IgD-negative memory B cell (primary cell): ENCODE measurements at regions not wholly inside any gene's neighbourhood (a gene's known extent, or its start where the extent isn't known, plus 50 kb on each side); places are given as distances from the start of the nearest gene placed in this dataset.

Experiments used
- H3K27ac Mint-ChIP-seq, 3 donors: one replicate each; pipeline ENCODE4 v1.8.0; 2020 to 2022; ENCODE audit warnings: mild to moderate bottlenecking in 3 of 3, mixed read lengths in 3 of 3, moderate library complexity in 1 of 3
- H3K27me3 Mint-ChIP-seq: one replicate; pipeline ENCODE4 v1.8.0; 2021; ENCODE audit warnings: mixed read lengths
- H3K36me3 Mint-ChIP-seq: one replicate; pipeline ENCODE4 v1.8.0; 2020; ENCODE audit warnings: mild to moderate bottlenecking, mixed read lengths
- H3K4me1 Mint-ChIP-seq, 3 donors: one replicate each; pipeline ENCODE4 v1.8.0; 2020 to 2022; ENCODE audit warnings: mixed read lengths in 3 of 3, mild to moderate bottlenecking in 1 of 3
- H3K4me3 Mint-ChIP-seq, 4 donors: one replicate each; pipeline ENCODE4 v1.8.0; 2020 to 2022; ENCODE audit warnings: mild to moderate bottlenecking in 4 of 4, mixed read lengths in 4 of 4, moderate library complexity in 3 of 4
- H3K9me3 Mint-ChIP-seq, 3 donors: one replicate each; pipeline ENCODE4 v1.8.0; 2020 to 2021; ENCODE audit warnings: mixed read lengths in 3 of 3, mild to moderate bottlenecking in 1 of 3

DNA sequence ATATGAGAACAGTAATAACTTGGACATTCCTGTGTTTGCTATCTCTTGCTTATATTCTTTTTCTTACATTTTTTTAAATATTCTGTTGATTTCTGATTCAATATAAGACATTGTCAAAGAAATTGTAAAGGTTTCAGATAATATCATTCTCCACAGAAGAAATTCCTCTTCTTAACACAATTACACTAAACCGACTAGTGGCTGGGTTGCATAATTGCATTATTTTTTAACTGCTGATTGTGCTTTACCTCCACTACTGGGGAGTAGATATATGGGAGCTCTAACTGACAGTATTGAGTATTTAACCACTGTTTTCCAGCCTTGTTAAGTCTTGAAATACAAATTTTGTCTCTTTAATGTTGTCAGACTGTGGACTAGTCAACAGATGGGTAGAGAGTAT lies 723.8 kb upstream of the EDIL3 start:
- Mint-ChIP-seq H3K4me1 (no peaks in the 10 kb centered on the region), H3K36me3 (no peaks in the 10 kb centered on the region), H3K27ac (no peak overlapping the region), H3K9me3 (peaks cover 0 to 10% (median 2%) of the 10 kb centered on the region in 3 donors), H3K4me3 (no peak overlapping the region), H3K27me3 (no peaks in the 10 kb centered on the region)

DNA sequence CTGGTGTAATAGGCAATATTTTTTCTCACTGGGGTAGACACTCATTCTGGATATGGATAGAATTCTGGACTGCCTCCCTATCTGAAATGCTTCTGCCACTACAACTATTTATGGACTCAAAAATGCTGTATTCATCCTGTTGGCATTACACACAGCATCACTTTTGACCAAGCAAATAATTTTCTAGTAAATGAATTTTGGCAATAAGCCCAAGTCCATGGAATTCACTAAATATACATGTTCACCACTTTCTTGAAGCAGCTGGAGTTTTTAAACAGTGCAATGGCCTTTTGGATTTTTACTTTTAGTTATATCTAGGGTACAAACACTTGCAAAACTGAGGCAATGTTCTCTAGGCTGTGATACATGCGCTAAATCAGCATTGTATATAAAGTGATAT lies 724.9 kb upstream of the EDIL3 start:
- H3K4me3 Mint-ChIP-seq = no peak overlapping the region
- H3K27ac Mint-ChIP-seq = no peak overlapping the region
- no peaks in the 10 kb centered on the region for H3K4me1 Mint-ChIP-seq
- H3K9me3 Mint-ChIP-seq = peaks cover 0 to 10% (median 2%) of the 10 kb centered on the region in 3 donors
- H3K27me3 Mint-ChIP-seq = no peaks in the 10 kb centered on the region
- H3K36me3 Mint-ChIP-seq = no peaks in the 10 kb centered on the region

DNA sequence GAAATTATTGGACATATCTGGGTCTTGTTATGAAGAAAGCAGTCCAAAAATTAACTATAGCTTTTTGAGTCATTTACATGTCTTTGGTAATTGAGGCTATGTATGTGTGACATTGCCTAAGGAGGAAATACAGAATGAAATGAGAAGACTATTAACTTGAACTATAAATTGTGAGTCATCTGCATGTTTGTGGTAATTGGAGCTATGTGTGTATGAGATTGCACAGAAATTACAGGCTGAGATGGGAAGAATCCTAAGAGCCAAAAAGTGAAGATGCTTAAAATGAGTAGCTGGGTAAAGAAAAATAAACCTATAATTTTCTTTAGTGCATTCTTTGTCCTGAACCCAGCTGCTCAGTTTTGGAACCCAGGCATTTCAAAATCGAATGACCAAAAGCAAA lies 747.6 kb upstream of the EDIL3 start:
- Mint-ChIP-seq H3K4me3 (no peak overlapping the region), H3K4me1 (no peaks in the 10 kb centered on the region), H3K9me3 (peaks cover 2 to 8% (median 4%) of the 10 kb centered on the region in 3 donors), H3K27ac (no peak overlapping the region), H3K27me3 (no peaks in the 10 kb centered on the region), H3K36me3 (no peaks in the 10 kb centered on the region)

DNA sequence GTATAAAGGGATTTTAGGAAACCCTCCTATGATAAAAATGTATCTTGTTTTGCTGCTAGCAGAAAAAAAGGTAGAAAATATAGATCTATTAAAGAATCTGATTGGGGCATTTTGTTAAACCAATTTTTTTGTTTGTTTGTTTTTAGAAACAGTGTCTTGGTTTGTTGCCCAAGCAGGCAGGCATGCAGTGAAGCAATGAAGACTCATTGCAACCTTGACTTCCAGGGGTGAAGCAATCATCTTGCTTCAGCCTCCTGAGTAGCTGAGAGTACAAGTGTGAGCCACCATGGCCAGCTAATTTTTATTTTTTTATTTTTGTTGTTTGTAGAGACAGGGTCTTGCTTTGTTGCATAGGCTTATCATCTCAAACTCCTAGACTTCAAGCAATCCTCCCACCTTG lies 755.8 kb upstream of the EDIL3 start:
- Mint-ChIP-seq H3K4me1 (no peaks in the 10 kb centered on the region), H3K4me3 (no peak overlapping the region), H3K36me3 (no peaks in the 10 kb centered on the region), H3K27ac (no peak overlapping the region), H3K9me3 (peaks cover 1 to 14% (median 4%) of the 10 kb centered on the region in 3 donors), H3K27me3 (no peaks in the 10 kb centered on the region)

DNA sequence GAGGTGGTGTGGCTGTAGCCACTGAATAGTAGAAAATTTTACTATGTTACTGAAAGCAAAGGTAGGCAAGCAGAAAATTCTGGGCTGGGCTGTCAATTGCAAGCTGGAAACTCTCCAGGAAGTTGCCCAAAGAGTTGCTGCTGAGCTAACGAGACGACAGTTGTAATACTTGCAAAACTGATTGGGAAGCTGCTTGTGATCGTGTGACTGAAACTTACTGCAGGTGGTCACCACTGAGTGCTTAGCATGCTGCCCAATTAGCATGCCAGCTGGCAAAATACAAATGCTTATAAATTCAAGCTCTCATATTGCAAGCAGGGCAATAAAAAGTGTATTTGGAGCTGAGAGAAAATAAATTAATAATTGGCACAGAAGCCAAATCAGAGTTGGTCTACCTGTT lies 758.5 kb upstream of the EDIL3 start:
- no peaks in the 10 kb centered on the region for H3K36me3 Mint-ChIP-seq
- H3K27ac Mint-ChIP-seq = no peak overlapping the region
- no peaks in the 10 kb centered on the region for H3K27me3 Mint-ChIP-seq
- no peaks in the 10 kb centered on the region for H3K4me1 Mint-ChIP-seq
- H3K9me3 Mint-ChIP-seq = peaks cover 0 to 8% (median 1%) of the 10 kb centered on the region in 3 donors
- H3K4me3 Mint-ChIP-seq = no peak overlapping the region

DNA sequence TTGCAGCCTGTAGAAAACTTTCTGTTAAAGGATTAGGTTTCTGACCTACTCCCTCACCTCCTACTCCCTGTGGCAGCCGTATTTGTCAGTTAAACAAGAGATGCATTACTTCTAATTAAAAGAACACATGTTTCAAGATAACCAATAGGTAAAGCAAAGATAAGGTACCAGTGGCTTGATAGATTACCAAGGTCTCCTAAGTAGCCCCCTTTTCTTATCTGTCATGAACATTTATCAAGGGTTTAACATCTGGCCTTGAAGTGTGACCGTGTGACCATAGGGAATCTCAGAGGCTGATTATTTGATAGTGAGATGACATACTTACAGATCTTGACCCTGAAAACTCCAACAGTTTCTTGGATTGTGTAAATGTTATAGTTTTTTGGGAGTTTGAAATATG lies 764.0 kb upstream of the EDIL3 start:
- Mint-ChIP-seq H3K36me3 (no peaks in the 10 kb centered on the region), H3K4me1 (no peaks in the 10 kb centered on the region), H3K27ac (no peak overlapping the region)

DNA sequence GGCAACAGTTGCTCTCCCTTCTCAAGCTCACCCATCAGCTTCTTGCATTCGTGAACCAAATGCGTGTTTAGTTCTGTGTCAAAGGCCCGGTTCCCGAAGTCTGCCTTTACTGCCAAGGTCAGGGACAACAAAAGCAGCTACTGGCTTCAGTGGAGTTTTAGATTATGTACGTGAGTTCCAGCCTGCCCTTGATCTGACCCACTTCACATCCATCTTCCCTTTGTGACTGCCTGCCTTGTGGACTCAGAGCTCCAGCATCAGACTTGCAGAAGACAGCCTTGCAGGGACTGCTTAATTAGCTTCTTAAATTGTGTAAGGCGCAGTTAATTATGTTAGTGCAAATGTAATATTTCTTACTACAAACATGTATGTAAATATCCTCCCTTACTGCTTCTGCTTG lies 774.7 kb upstream of the EDIL3 start:
- Mint-ChIP-seq H3K27me3 (no peaks in the 10 kb centered on the region), H3K4me1 (no peaks in the 10 kb centered on the region), H3K9me3 (peaks cover 0 to 3% (median 0%) of the 10 kb centered on the region in 3 donors), H3K27ac (no peak overlapping the region), H3K36me3 (no peaks in the 10 kb centered on the region), H3K4me3 (no peak overlapping the region)

More for the DNA sequence above, 764.0 kb upstream of the EDIL3 start:
- H3K9me3 Mint-ChIP-seq = no peaks in the 10 kb centered on the region
- H3K27me3 Mint-ChIP-seq = no peaks in the 10 kb centered on the region
- H3K4me3 Mint-ChIP-seq = no peak overlapping the region

DNA sequence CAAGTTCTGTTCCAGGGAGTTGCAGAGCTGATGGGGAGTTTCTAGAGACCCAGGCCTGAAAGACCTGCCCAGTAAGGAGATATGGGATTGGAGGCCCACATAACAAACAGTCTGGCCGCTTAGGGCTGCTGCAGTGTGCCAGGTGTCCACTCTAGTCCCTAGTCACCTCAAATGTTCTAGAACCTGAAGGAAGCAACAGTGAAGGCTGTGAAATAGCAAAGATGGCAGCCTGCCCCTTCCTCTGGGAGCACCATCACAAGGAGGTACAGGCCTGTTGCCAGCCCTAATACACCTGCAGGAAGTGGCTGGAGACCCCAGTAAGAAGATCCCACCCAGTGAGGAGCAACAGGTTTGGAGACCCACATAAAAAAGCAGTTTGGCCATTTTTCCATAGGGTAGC lies 783.8 kb upstream of the EDIL3 start:
- H3K27me3 Mint-ChIP-seq = no peaks in the 10 kb centered on the region
- no peaks in the 10 kb centered on the region for H3K36me3 Mint-ChIP-seq
- no peak overlapping the region for H3K4me3 Mint-ChIP-seq
- peaks cover 4 to 8% (median 8%) of the 10 kb centered on the region in 3 donors for H3K9me3 Mint-ChIP-seq
- H3K4me1 Mint-ChIP-seq = no peaks in the 10 kb centered on the region
- H3K27ac Mint-ChIP-seq = no peak overlapping the region

DNA sequence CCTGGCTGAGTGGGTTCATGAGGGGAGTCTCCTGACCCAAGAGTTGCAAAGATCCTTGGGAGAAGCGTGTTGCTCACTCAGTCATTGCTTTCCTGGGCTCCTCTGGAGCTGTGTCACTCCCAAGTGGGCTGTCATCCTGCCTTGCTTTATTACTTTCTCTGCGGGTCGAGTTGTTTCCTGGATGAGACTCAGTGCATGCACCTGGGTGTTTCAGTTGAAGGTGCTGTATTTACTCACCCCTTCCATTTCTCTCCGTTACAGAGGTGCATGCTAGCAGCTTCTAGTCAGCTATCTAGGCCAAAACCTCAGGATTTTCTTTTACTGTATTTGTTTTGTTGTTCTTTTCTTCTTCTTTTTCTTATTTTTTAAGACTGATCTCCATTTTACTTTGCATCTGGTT lies 785.5 kb upstream of the EDIL3 start:
- H3K36me3 Mint-ChIP-seq = no peaks in the 10 kb centered on the region
- no peaks in the 10 kb centered on the region for H3K27me3 Mint-ChIP-seq
- peaks cover 4 to 8% (median 8%) of the 10 kb centered on the region in 3 donors for H3K9me3 Mint-ChIP-seq

DNA sequence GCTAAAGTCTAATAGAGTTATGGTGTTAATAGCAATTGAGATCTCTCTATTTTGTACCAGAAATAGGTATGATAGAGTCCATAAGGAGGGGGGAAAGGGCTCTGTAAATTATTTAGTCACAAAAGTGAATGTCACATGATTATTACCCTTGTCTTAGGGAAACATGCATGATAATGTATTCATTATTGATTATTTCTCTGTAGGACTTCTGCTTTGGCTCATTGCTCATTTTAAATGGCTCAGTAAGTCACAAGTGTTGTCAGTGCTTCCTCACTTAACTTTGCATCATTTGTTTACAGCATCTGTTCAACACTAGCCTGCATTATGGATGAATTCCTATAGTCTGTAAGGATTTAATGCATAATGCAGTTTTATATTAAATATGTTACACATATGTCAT lies 788.8 kb upstream of the EDIL3 start:
- Mint-ChIP-seq H3K4me3 (no peak overlapping the region), H3K9me3 (peaks cover 0 to 4% (median 3%) of the 10 kb centered on the region in 3 donors), H3K27ac (no peak overlapping the region), H3K4me1 (no peaks in the 10 kb centered on the region), H3K36me3 (no peaks in the 10 kb centered on the region), H3K27me3 (no peaks in the 10 kb centered on the region)

More for the DNA sequence above, 785.5 kb upstream of the EDIL3 start:
- Mint-ChIP-seq H3K4me3 (no peak overlapping the region), H3K4me1 (no peaks in the 10 kb centered on the region), H3K27ac (no peak overlapping the region)

DNA sequence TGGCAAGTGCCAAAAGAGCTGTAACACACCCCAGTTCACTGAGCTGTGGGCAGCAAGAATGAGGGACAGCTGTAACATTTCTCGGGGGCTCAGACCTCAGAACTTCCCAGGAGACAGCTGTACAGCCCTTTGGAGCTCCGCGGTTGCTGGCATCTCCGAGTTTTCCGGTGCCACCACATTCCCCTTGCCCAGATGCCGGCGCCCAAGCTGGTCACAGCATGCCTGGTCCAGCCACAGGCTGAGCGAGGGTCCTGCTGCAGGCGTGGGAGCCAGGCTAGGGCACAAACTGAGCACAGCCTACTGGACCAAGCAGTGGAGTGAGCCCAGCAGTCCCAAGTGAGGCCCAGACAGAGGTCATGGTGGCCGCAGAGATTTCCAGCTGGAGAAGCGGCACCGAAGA lies 797.7 kb upstream of the EDIL3 start:
- H3K4me3 Mint-ChIP-seq = no peak overlapping the region
- H3K9me3 Mint-ChIP-seq = peaks cover 0 to 3% (median 0%) of the 10 kb centered on the region in 3 donors
- H3K27ac Mint-ChIP-seq = no peak overlapping the region
- no peaks in the 10 kb centered on the region for H3K27me3 Mint-ChIP-seq
- peaks cover 0 to 2% (median 0%) of the 10 kb centered on the region in 3 donors for H3K4me1 Mint-ChIP-seq
- no peaks in the 10 kb centered on the region for H3K36me3 Mint-ChIP-seq

DNA sequence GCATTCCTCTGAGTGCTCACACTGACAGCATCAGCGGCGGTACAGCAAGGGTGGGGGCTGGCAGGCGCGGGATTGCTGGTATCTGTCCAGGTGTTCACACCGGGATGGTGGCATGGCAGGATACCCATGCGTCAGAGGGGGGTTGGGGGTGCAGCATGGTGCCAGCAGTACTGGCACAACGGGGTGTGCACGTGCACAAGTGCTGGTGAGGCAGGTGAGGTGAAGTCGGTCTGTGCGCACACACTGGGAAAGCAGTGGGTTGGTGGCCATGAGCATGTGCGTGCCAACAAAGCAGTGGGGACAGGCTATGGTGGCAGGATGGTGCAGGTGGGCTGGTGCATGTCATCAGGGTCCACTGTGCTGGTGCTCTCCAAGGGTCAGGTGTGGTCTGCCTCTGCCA lies 819.6 kb upstream of the EDIL3 start:
- no peaks in the 10 kb centered on the region for H3K27me3 Mint-ChIP-seq
- peaks cover 0 to 10% (median 0%) of the 10 kb centered on the region in 3 donors for H3K9me3 Mint-ChIP-seq
- H3K36me3 Mint-ChIP-seq = no peaks in the 10 kb centered on the region
- H3K4me3 Mint-ChIP-seq = no peak overlapping the region
- H3K4me1 Mint-ChIP-seq = no peaks in the 10 kb centered on the region
- H3K27ac Mint-ChIP-seq = no peak overlapping the region

DNA sequence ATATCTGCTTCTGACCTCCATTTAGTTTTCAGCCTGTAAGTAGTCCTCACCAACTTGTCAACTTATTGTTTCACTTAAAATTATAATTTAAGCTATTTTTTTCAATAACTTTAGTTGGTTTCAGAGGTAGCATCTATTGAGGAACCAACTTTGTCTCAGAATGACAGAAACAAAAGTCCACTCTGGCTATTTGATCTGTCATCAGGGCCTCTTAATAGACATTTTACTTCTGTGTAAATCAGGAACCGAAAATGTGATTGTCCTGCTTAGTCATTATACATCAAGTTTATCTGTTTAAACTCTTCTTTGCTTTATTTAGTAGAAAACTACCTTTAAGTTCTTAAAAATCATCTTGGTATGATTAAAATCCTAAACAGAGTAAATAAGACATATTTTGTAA lies 820.8 kb upstream of the EDIL3 start:
- H3K27me3 Mint-ChIP-seq = no peaks in the 10 kb centered on the region
- H3K4me3 Mint-ChIP-seq = no peak overlapping the region
- H3K4me1 Mint-ChIP-seq = no peaks in the 10 kb centered on the region
- no peaks in the 10 kb centered on the region for H3K36me3 Mint-ChIP-seq
- no peak overlapping the region for H3K27ac Mint-ChIP-seq
- peaks cover 0 to 10% (median 0%) of the 10 kb centered on the region in 3 donors for H3K9me3 Mint-ChIP-seq

DNA sequence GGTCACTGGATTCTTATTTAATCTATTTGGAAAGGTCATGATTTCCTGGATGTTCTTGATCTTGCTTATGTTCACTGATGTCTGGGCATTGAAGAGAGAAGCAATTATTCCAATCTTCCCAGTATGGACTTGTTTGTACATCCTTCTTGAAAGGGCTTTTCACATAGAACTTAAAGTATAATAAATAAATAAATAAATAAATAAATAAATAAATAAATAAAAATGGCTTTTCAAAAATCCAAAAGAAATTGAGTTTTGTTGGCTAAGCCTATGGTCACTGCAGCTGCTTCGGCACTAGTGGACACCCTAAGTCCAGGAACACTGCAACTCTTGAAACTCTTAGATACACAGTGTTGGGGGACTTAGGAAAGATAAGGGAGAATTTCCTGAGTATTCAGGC lies 840.7 kb upstream of the EDIL3 start:
- Mint-ChIP-seq H3K27ac (no peak overlapping the region), H3K36me3 (no peaks in the 10 kb centered on the region), H3K4me3 (no peak overlapping the region), H3K4me1 (no peaks in the 10 kb centered on the region), H3K27me3 (no peaks in the 10 kb centered on the region), H3K9me3 (peaks cover 4 to 26% (median 4%) of the 10 kb centered on the region in 3 donors)

DNA sequence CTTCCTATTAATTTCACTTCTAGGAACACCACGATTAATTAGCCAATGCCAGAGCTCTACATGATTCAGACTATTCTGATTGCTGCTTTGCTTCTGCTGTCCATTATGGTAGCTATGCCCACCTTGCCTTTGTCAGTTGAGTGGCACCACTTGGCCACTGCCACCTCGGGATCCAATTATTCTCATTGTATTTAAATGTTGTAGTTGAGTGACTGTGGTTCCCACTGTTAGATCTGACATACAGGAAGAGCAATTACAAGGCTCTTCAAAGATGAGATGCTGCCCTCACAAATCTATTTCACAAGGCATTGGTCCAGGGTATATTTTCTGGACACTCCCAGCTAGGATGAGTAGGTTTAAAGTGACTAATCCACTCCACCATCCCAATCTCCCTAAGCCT lies 864.5 kb upstream of the EDIL3 start:
- Mint-ChIP-seq H3K27me3 (no peaks in the 10 kb centered on the region), H3K27ac (no peak overlapping the region), H3K36me3 (no peaks in the 10 kb centered on the region), H3K9me3 (peaks cover 4 to 11% (median 6%) of the 10 kb centered on the region in 3 donors), H3K4me3 (no peak overlapping the region), H3K4me1 (no peaks in the 10 kb centered on the region)

DNA sequence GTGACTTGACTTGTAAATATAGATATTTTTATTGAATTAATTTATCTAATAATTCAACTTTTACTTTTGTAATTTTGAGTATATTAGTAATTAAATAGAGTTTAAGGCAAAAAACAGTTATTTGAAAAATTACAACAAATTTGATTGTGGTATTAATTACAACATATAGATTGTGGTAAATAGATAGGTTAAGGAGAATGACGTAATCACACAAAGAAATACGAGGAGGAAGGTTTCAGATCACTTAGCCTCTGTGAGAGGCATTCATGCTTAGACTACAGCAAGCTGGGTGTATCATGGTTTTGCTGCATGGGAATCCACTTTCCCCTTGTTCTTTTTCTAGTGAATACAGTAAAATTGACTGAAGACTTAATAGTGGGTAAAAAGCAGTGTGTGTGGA lies 878.4 kb upstream of the EDIL3 start:
- H3K27ac Mint-ChIP-seq = no peak overlapping the region
- H3K4me1 Mint-ChIP-seq = no peaks in the 10 kb centered on the region
- H3K9me3 Mint-ChIP-seq = no peaks in the 10 kb centered on the region
- no peak overlapping the region for H3K4me3 Mint-ChIP-seq
- no peaks in the 10 kb centered on the region for H3K27me3 Mint-ChIP-seq
- no peaks in the 10 kb centered on the region for H3K36me3 Mint-ChIP-seq

DNA sequence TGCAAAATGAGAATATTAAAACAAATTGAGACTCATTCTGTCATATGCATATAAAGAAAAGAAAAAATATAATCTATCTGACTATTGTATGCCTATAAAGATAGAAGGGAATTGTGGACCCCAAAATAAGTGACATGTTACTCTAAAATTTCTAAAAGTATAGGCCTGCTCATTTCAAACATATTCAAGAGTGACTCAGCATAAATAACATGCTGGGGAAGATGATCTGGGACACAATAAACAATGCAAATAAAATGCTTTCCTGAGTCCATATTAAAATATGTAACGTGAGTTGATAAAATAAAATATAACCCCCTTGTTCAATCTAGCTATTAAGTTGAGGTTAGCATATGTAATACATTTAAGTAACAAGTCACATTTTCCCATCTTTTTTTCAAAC lies 882.0 kb upstream of the EDIL3 start:
- H3K27ac Mint-ChIP-seq = no peak overlapping the region
- H3K4me1 Mint-ChIP-seq = no peaks in the 10 kb centered on the region
- no peaks in the 10 kb centered on the region for H3K36me3 Mint-ChIP-seq
- no peak overlapping the region for H3K4me3 Mint-ChIP-seq
- peaks cover 2 to 4% (median 3%) of the 10 kb centered on the region in 3 donors for H3K9me3 Mint-ChIP-seq
- no peaks in the 10 kb centered on the region for H3K27me3 Mint-ChIP-seq
